ENCODE measurements at regions not wholly inside any gene's neighbourhood (a gene's known extent, or its start where the extent isn't known, plus 50 kb on each side); places are given as distances from the start of the nearest gene placed in this dataset.

DNA sequence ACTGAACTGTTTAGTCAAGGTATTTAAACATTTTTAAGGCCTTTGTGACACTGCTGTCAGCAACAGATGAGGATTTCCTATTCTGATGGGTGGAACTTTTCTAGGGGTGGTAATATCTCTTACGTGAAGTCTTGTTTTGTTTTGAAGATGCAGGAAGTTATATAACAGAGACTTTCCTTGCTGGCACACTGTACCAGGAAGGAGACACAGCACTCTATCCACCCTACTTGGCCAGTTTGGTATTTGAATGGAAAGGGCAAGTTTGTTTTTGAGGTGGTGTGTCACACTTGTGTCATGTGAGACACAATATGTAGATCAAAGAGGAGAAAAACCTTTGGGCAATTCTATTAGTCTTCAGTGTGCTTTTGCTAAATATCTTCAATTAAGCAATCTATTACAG, 51.6 kb upstream of the SRP54 start:
- no peak for DNase-seq (ENCODE audit: extremely low spot score in 2 of 2)
- no peak overlapping the region for H3K4me3 ChIP-seq
- no peaks in the 10 kb centered on the region for H3K27me3 ChIP-seq
- H3K9me3 ChIP-seq, result no peaks in the 10 kb centered on the region
- no peak overlapping the region for H3K27ac ChIP-seq
- no peak for TF ChIP-seq CTCF (IDR thresholded peaks at IDR 0.05)
- no peak for TF ChIP-seq POLR2A (IDR thresholded peaks at IDR 0.05)
- TF ChIP-seq POLR2AphosphoS5 (IDR thresholded peaks at IDR 0.05; ENCODE audit: insufficient read depth in 1 of 2, low read depth in 1 of 2), result peak in 1 of 2 donors; percentile 78
- intact Hi-C loops (cut with DNase I), result no loop called here
- peaks cover 7% of the 10 kb centered on the region for H3K4me1 ChIP-seq
- H3K36me3 ChIP-seq, result no peaks in the 10 kb centered on the region

DNA sequence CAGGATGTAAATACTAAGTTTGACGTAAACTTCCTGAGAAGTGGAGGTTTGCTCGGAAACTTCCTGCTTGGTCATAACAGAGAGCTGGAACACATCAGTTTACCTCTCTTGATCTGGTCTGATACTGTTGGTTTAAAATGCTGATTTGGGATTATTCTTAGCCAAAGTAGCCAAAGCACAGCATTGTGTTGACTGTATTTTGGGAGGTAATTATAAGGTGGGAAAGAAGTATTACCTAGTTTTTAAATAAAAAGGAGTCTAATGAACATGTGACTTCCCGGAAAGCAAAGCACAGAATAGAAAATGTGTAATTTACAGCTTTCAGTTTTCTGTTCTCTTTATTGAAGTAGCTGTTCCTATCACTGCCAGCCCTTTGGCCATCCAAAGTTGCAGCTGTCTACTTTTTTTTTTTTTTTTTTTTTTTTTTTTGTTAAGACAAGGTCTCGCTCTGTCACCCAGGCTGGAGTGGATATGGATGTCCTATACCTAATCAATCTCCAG, 52.2 kb upstream of the SRP54 start:
- Histone ChIP-seq H3K27me3 (no peaks in the 10 kb centered on the region), H3K9me3 (no peaks in the 10 kb centered on the region), H3K36me3 (no peaks in the 10 kb centered on the region), H3K27ac (no peak overlapping the region), H3K4me3 (no peak overlapping the region), H3K4me1 (peaks cover 7% of the 10 kb centered on the region)
- no peak for DNase-seq (ENCODE audit: extremely low spot score in 2 of 2)
- TF ChIP-seq POLR2AphosphoS5 (IDR thresholded peaks at IDR 0.05; ENCODE audit: insufficient read depth in 1 of 2, low read depth in 1 of 2), result no peak
- no peak for TF ChIP-seq CTCF (IDR thresholded peaks at IDR 0.05)
- no peak for TF ChIP-seq POLR2A (IDR thresholded peaks at IDR 0.05)
- intact Hi-C loops (cut with DNase I), result no loop called here

DNA sequence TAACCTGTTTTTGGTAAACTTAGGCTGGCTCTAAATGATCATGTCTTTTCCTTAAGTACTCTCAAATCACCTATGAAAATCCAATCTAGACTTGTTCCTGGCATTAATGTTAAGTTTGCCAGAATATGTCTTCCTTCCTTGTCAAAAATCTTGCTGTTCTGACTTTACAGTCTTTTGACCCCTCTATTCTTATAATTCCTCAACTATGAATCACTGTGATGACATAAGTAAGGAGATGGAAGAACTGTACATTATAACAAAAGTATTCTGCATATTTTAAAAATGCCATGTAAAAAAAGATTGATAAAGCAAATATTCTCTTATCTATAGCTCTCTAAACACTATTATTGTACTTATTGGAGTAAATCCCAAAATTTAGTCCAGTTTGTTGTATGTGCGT, 51.4 kb upstream of the BAZ1A start:
- Histone ChIP-seq H3K27ac (no peak overlapping the region), H3K4me1 (peaks cover 6% of the 10 kb centered on the region), H3K27me3 (no peaks in the 10 kb centered on the region), H3K9me3 (no peaks in the 10 kb centered on the region), H3K36me3 (no peaks in the 10 kb centered on the region), H3K4me3 (no peak overlapping the region)
- no peak for DNase-seq (ENCODE audit: extremely low spot score in 2 of 2)
- intact Hi-C loops (cut with DNase I), result no loop called here
- TF ChIP-seq POLR2AphosphoS5 (IDR thresholded peaks at IDR 0.05; ENCODE audit: insufficient read depth in 1 of 2, low read depth in 1 of 2) (no peak), CTCF (IDR thresholded peaks at IDR 0.05) (no peak), POLR2A (IDR thresholded peaks at IDR 0.05) (no peak)

Measured in vagina (tissue), 2 donors.